Fibroblast of mammary gland (primary cell): ENCODE measurements at regions not wholly inside any gene's neighbourhood (a gene's known extent, or its start where the extent isn't known, plus 50 kb on each side); places are given as distances from the start of the nearest gene placed in this dataset.

ENCODE experiments used
- DNase-seq: peaks from one replicate; pipeline ENCODE4 v3.0.0-alpha.2; 2010; ENCODE audit warnings: low read depth
- H3K4me3 ChIP-seq: 2 replicates; pipeline ENCODE4 v1.5.1; 2011; ENCODE audit warnings: low read depth, mild to moderate bottlenecking, low read length, moderate library complexity; ENCODE audit not compliant: control insufficient read depth
- TF ChIP-seq, protein P1 (sequence below): conservative IDR thresholded peaks from 2 replicates; pipeline ENCODE4 v1.5.1; 2011; ENCODE audit warnings: low read depth, low read length, inconsistent platforms; ENCODE audit not compliant: control insufficient read depth, insufficient read depth

DNA sequence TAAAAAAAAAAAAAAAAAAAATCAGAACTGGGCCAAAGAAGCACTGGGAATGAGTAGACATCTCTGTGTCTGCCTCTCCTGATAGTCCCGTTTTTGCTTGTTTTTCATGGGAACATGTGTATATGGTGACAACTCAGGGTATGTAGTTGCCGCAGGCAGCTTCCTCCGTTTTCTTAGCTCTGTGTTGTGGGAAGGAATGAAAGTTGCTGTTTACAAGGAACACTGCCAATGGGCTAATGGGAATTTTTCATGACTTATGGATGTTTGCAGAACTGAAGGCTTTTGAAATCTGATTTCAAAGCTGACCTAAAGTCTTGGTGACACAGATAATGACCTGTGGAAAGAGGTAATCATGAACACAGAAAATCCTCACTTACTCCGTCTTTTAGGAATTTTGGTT is 146.4 kb upstream of the BTG1 start:
- peak; percentile 43 for DNase-seq
- H3K4me3 ChIP-seq = no peak overlapping the region
- TF ChIP-seq, protein P1, sequence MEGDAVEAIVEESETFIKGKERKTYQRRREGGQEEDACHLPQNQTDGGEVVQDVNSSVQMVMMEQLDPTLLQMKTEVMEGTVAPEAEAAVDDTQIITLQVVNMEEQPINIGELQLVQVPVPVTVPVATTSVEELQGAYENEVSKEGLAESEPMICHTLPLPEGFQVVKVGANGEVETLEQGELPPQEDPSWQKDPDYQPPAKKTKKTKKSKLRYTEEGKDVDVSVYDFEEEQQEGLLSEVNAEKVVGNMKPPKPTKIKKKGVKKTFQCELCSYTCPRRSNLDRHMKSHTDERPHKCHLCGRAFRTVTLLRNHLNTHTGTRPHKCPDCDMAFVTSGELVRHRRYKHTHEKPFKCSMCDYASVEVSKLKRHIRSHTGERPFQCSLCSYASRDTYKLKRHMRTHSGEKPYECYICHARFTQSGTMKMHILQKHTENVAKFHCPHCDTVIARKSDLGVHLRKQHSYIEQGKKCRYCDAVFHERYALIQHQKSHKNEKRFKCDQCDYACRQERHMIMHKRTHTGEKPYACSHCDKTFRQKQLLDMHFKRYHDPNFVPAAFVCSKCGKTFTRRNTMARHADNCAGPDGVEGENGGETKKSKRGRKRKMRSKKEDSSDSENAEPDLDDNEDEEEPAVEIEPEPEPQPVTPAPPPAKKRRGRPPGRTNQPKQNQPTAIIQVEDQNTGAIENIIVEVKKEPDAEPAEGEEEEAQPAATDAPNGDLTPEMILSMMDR = no peak

- peak; percentile 30 for DNase-seq
- no peak overlapping the region for H3K4me3 ChIP-seq
- TF ChIP-seq, protein P1 = no peak
Observed at GRCh38 chr12:92290886-92291285, 145.2 kb upstream of the BTG1 start.

GRCh38 chr12:92290350-92290695 is 144.7 kb upstream of the BTG1 start:
- H3K4me3 ChIP-seq = no peak overlapping the region
- DNase-seq = peak; percentile 56
- TF ChIP-seq, protein P1 = no peak

DNA sequence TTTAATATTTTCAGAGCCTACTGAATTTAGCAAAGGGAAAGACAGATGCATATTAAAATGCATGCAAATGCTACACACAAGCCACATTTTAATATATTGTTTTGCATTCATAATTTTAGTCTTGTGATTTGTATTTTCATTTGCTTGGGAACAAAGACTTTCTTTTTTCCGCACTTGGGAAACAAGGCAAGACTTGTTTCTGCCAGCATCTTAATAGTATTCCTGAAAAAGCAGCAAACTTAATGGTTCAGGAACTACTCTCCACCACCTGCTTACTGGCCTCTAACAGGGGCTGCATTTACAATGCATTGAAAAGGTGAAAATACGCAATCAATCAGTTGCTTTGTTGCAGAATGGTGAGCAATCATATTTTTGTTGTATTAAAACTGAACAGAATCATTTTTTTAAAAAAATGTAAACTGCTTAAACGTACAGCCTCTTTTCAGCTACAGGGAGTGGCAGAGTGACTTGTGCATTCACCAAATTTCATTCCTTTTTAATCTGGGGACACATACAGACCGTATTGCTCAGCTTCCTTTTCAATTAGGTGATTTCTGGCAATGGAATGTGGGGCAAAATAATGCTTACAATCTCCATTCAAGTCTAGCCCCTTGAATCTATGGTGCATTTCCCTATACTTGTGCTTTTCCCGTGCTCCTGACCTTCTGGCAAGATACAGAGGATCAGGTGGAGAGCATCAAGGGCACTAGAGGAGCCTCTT is 144.1 kb upstream of the BTG1 start:
- TF ChIP-seq, protein P1 = no peak
- peak; percentile 56 for DNase-seq
- no peak overlapping the region for H3K4me3 ChIP-seq

- no peak overlapping the region for H3K4me3 ChIP-seq
- TF ChIP-seq, protein P1 = no peak
- no peak for DNase-seq
Observed at GRCh38 chr12:92288561-92288960, 142.9 kb upstream of the BTG1 start.

GRCh38 chr12:92278378-92278828 is 132.8 kb upstream of the BTG1 start:
- TF ChIP-seq, protein P1 = no peak
- DNase-seq = peak; percentile 12

DNA sequence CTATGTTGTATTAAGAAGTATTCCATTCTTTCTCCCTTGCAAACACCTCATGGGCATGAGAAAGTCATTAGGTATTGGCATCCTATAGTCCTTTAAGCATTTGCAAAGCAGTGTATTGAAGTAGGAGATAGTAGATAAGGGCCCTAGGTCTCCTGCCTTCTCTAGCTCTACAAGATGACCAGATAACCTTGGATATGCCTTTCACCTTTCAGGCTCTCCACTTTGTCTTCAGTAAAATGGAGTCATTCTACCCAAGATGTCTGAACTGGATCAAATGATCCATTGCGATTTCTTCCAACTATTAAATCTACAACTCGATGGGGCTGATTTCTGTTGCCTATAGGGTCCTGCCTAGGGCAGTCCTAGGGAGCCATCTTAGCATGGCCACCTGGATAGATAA is 132.1 kb upstream of the BTG1 start:
- TF ChIP-seq, protein P1 = no peak
- no peak for DNase-seq
- no peak overlapping the region for H3K4me3 ChIP-seq

More at GRCh38 chr12:92278378-92278828, 132.8 kb upstream of the BTG1 start:
- H3K4me3 ChIP-seq = no peak overlapping the region
